GM21825 (cell line): ENCODE measurements at regions not wholly inside any gene's neighbourhood (a gene's known extent, or its start where the extent isn't known, plus 50 kb on each side); places are given as distances from the start of the nearest gene placed in this dataset.
"Not testable (repeated sequence)": the region's sequence is repeated elsewhere in the genome, so short reads cannot be mapped to it uniquely, and the experiment has no call there.

Experiments
- ATAC-seq: cut with Tn5 transposase; IDR thresholded peaks from one replicate; pipeline ENCODE4 v1.9.1; 2021; ENCODE audit warnings: mild to moderate bottlenecking, moderate library complexity; ENCODE audit not compliant: unreplicated experiment

DNA sequence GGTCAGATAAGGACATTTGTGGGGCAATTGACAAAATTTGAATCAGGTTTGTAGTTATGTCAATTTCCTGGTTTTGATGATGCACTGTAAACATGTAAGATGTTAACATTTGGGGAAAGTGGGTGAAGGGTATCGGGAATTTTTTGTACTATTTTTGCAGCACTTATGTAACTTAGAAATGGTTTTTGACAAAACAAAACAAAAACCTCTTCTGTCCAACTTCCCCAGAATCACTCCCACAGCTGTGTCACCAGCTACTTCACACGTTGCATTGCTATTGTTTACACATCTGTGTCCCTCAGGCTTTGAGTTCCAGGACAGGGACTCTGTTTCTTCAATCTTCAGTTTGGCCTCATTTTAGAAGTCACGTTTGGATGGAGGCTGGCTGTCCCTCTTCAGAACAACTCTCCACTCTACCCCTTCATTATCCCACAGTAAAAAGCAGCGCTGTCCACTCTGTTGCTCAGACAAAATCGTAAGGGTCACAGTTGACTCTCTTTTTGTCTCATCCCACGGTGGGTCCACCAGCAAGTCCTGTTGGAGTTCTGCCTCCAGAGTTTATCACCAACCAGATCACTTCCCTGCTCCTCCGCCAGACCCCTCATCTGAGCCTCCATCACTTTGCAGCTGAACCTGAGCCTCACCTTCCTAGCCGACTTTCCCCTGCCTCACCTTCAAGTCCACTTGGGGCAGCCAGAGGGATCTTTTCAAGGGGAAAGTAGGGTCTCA is 63.2 kb downstream of the NENF start:
- ATAC-seq = no peak

- no peak for ATAC-seq
These were observed 64.0 kb downstream of the NENF start for GRCh38 chr1:212496682-212497081.

- ATAC-seq = no peak
These were observed 64.8 kb downstream of the NENF start for GRCh38 chr1:212497553-212497952.

DNA sequence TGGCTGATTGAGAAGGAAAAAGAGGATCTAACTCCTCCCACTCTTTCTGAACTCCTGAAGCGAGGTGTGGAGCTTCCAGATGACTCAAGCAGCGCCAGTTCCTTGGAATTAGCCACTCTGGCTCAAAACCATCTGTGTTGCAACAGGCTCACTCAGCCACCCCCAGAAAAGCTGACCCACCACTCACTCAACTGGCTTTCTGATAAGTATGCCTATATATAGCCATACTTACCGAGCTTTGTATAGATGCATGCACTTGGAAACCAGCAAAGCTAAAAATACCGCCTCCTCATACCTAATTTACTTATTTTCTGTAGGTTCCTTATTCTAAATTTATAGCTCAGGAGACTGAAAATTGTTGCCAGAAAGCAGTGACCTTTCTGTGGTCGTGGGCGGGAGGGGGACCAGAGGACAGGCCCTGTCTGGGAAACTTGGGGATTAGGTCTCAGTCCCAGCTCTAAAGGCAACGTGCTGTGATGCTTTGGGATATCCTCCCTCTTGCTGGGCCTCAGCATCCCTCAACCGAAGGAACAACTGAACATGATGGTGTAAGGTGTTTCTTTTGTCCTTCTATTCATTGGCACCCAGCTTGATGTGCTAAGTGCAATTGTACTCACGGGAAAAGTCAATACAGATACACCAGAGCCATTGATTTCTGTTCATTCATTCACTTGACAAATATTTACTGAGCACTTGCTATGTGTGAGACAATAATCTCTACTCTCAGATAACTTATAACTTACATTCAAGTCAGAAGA is 65.7 kb downstream of the NENF start:
- no peak for ATAC-seq

- ATAC-seq = no peak
These were observed 67.6 kb downstream of the NENF start for GRCh38 chr1:212500351-212500750.

GRCh38 chr1:212500983-212501382 is 68.3 kb downstream of the NENF start:
- no peak for ATAC-seq

GRCh38 chr1:212503714-212504113 is 71.0 kb downstream of the NENF start:
- ATAC-seq = no peak

DNA sequence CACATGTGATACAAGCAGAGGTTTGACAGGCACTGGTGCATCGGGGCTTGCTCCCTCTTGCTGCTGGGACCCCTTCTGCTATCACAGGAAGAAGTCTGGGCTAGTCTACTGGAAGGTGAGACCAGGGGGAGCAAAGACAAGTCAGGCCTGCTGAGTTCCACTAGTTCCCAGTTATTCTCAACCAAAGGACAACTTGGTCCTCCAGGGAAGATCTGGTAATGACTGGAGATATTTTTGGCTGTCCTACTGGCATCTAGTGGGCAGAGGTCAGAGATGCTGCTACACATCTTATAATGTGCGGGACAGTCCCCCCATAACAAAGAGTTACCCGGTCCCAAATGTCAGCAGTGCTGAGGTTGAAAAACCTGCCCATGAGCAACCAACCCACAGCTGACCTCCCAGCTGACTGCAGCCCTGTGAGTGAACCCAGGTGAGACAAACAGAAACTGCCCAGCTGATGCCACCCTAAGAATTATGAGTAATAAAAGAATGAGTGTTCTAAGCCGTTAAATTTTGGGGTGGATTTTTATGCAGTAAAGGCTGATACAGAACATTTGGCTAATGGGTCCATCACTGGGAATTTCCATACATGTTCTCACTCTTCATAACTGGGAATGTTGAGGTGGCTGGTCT is 71.6 kb downstream of the NENF start:
- no peak for ATAC-seq

DNA sequence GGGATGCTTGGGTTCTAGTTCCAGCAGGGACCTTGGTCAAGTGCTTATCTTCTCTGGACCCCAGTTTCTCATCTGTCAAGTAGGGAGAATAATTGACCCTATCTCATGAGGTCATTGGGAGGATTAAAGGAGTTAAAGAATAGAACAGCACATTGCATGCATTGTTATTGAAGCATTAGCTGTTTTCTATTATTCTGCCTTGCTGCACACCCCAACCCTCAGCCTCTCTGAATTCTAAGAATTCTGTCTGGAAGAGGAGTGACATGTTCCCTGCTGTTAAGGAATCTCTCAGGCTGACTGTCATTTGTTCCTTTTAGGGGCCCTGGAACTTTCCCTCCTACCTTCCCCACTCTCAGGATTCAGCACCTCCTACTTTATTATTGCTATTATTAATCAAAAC is 73.9 kb downstream of the NENF start:
- no peak for ATAC-seq

DNA sequence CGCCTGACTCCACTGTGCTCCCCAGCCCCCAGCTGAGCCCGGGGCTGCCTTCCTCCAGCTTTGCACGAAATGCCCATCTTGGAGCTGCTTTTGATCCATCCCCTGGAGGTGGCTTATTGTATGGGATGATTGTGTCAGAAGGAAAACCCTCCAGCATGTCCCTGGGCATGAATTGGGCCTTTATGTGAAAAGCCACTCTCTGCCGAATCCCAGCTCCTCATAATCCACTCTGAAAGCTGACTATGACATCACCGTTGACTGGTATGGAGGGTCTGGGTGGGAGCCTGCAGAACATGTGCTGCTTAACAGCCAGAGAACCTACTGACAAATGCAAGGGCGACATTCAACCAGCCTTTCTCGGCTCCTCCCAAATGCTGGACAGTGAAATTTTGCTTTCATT is 74.6 kb downstream of the NENF start:
- no peak for ATAC-seq

GRCh38 chr1:212512816-212513559 is 80.3 kb downstream of the NENF start:
- ATAC-seq = no peak

DNA sequence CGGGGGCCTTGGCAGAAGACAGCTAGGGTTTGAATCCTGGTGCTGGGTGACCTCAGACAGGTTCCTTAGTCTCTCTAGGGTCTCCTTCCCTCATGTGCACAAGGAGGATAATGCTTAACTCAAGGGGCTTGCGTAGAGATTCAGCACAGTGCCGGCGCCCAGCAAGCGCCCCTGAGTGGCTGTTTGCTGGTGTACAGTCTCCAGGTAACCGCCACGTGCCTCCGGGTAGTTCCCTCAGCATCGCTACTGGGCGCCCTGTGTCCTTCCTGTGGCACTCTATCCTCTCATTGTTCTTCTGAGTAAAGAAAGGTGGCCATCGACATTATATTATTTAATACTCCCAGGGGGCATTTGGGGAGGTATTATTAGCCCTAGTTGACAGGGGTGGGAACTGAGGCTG is 80.9 kb downstream of the NENF start:
- no peak for ATAC-seq

- no peak for ATAC-seq
These were observed 81.4 kb downstream of the NENF start for GRCh38 chr1:212514056-212514614.

DNA sequence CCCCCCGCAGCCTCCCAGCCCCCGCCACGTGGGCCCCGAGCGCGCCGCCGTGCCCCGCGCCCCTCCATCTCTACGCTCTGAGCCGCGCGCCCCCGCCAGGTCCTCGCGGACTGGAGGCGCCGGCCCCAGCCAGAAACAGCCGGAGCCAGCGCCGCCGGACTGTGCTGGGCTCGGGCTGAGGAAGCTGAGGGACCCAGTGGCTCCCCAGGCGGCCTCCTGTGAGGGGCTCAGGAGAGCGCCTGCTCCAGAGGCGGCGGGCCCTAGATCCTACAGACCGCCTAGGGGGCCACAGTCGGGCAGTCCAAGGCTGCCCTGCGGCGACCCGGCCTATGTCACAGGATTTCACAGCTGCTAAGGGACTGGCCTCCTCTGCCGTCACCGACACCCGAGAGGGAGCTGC is 82.1 kb downstream of the NENF start:
- ATAC-seq = no peak

DNA sequence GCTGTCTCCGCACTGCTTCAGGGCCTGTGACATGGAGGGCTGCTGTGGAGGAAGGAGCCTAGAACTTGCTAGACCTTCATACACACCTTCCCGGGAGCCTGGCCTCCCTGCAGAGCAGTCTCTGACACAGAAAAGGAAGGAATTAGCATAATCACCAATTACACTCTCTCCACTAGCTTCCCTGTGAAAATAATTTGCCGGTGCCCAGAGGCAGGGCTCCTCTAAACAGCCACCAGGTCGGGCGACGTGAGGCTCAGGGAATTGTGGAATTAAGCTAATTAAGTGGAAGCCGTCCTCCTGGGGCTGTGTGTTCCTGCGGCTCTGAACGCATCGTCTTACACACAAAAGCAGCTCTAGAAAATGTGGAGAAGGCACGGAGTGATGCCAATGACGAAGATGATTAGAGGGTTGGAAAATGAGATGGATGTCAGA is 82.6 kb downstream of the NENF start:
- ATAC-seq = no peak

DNA sequence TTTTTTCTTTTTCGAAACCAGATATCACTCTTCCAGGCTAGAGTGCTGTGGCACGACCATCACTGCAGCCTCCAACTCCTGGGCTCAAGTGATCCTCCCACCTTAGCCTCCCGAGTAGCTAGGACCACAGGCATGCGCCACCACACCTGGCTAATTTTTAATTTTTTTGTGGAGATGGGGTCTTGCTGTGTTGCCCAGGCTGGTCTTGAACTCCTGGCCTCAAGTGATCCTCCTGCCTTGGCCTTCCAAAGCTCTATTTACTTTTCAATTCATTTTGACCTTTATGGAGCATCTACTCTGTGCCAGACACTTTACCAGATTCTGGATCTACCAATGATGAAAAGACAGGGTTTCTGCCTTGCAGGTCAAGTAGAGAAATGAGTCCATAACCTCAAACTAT is 83.3 kb downstream of the NENF start:
- ATAC-seq = not testable (repeated sequence)

- ATAC-seq = no peak
These were observed 85.7 kb downstream of the NENF start for GRCh38 chr1:212518188-212519054.

DNA sequence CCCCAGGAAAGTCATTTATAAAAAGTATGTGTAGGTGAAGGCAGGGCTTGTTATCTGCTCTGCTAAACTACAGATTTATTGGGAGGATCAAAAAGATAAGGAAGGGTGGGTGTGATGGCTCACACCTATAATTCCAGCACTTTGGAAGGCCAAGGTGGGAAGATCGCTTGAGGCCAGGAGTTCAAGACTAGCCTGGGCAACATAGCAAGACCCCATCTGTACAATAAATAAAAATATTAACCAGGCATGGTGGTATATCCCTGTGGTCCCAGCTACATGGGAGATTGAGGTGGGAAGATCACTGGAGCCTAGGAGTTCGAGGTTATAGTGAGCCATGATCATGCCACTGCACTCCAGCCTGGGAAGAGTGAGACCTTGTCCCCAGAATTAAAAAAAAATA is 86.4 kb downstream of the NENF start:
- ATAC-seq = no peak

DNA sequence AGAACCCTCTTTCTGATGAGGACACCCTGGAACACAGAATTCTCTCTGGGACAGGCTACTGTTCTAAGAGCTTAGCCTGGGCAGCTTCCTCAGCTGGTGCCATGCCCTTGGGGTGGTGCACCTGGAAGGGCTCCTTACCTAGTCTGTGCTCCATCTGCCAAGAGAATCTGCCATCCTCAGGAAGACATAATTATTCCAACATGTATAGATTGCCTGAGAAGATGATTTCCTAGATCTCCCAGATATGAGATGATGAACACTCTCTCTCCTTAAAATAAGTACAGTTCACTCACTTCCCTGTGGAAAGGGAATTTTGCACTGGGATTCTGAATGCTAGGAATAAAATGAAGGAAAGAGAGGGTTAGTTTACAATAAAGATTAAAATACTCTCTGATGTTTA is 87.6 kb downstream of the NENF start:
- no peak for ATAC-seq

- ATAC-seq = no peak
These were observed 87.8 kb upstream of the ATF3 start for GRCh38 chr1:212520746-212521145.
